ENCODE measurements at regions not wholly inside any gene's neighbourhood (a gene's known extent, or its start where the extent isn't known, plus 50 kb on each side); places are given as distances from the start of the nearest gene placed in this dataset.

DNA sequence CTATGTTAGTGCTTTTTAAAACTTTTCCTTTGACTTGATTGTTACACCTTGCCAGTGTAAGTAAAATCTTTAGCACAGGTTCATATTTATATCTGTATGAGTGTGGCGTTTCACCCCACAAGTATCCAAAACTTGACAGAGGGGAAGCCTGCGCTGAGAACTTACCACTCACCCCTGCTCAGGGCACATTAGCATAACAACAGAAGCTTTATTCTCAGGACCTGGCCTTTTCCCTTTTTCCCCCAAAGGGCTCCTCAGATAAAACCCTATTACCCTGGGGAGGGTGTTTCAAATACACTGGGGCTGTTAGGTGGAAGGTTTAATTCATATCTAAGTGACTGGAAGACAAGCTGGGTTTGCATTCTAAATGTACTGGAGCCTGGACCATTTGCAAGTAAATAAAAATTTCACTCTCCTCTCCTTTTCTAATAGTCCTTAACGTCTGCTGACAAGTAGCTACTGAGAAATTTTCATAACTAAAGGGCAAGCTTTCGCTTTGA is 276.6 kb downstream of the RNF152 start:
- no peak for DNase-seq

DNA sequence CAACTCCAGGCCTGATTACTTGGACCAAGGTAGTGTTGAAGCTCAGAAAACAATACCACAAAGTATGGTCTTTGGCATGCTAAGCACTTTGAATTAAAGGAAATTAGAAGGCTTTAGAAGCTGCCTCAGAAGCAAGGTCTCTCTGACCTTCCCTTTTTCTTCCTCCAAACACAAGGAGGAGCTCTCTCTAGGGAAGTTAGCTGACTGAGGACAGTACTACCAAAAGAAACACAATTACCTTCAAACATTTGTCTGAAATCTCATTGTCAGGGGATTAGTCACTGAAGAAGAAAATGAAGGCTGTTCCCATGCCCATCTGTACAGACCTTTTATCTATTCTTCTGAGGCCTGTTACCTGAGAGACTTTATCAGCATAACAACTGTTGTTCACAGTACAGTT is 279.3 kb downstream of the CDH20 start:
- DNase-seq = no peak

DNA sequence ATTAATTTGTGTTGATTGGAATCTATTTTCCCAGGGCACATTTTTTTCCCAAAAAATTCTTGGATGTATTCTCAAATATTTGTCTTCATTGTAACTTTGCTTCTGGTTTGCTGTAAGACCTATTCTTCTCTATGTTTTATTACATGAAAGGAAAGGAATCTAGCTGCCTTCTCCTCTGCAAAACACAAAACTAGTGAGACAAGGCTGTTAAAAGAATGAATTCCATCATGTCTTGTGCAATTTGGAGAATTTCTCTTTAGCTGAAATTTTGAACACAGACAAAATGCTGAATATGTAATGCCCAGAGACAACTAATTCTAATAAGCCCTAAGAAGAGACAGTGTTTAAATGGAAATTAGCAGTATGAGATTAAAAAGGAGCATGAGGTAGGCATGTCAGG is 275.9 kb downstream of the CDH20 start:
- no peak for DNase-seq

GRCh38 chr18:61608316-61608715 is 275.1 kb downstream of the CDH20 start:
- DNase-seq = no peak

DNA sequence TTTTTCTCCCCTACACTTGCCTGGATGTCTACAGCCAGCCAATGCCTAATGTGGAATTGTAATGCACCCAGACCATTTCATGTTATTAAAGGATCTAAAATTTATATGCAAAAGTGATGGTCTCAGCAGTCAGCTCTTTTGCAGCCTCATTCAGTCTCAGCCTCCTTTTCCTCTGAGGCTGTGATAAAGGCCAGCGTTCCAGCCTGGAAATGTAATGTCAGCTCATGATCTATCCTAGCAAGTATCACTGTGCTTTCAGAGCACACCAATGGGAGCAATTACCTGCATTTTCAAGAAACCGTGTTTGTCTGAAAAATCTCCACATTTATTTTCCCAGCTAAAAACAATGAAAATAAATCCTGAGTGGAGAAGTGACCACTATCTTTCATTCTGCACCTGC is 274.6 kb downstream of the CDH20 start:
- no peak for DNase-seq

DNA sequence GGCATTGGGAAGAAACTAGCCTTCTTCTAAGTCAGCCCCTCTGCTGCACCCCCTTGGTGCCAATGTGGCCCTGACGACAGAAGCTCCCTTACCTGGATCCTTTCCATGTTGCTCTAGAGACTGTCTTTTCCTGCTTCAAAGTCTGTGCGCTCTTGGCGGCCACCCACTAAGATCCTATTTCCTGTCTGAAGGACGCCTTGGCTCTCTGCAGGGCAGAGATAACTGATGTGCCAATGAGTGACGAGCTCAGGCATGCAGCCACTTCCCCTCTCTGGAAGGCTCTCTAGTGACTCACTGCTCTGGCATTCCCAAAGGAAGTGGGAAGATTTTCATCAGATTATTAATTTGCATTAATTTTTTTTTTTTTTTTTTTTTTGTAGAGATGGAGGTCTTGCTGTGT is 273.5 kb downstream of the CDH20 start:
- no peak for DNase-seq

DNA sequence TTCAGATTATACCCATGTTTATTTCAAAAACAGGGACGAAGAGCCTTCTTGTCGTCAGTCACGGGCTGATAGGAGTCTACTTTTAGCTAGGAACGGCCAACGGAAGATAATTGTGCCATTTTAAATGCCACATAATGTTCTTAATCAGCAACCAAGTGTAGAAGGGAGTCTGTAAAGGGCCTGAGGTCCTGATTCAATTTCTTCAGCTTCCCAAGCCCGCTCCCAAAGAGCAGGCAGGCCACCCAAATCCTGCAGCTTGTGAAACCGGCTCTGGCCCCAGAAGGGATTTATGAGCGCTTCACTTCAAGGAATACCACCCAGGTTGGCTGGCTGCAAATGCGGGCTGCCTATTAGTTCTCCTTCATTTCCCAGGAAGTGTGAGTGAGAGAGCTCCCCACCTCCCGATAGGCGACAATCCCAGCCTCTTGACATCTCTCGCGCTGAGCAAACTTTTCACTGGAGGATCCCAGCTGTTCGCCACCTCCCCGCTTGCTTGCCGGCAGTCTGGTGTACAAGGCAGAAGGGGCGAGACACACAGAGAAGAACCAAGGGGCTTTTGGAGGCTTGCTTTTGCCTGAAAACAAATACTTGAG is 272.9 kb downstream of the CDH20 start:
- no peak for DNase-seq

DNA sequence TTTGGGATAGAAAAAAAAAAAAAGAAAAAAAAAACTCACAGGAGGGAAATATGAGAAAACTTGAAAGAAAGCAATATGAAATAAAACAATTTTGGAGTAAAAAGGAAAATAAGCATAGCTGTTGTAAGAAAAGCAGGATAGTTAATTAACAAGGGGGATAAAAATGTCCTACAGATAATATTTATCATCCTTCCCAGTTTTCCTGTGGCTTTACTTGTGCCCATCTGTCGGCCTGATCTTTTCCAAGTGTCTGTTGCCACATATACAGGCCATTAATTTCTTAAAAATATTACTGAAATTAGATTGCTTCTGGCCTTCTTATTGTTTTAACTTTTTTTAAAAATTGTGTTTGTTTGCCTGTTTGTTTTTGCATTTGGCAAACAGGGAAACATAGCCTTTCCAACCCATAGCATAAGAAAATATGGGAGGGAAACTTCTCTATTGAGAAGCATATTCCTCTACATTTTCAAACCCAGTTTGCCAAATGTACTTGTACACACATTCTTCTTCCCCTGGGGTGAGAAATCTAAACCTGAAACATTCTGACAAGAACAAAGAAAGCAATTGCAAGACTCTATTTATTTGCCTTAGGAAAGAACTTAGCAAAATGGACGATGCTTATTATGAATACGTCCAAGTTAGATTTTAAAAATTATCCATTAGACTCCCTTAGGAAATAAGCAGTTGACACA is 272.3 kb downstream of the CDH20 start:
- DNase-seq = no peak

Measured in effector CD4-positive, alpha-beta T cell (primary cell).